GM18519 (cell line): ENCODE measurements at regions not wholly inside any gene's neighbourhood (a gene's known extent, or its start where the extent isn't known, plus 50 kb on each side); places are given as distances from the start of the nearest gene placed in this dataset.

Experiments used
- ATAC-seq: cut with Tn5 transposase; IDR thresholded peaks from one replicate; pipeline ENCODE4 v1.9.1; 2021; ENCODE audit warnings: mild to moderate bottlenecking, moderate library complexity; ENCODE audit not compliant: unreplicated experiment, low FRiP score

- no peak for ATAC-seq
Observed at GRCh38 chr2:53452400-53452799, 315.2 kb upstream of the CHAC2 start.

DNA sequence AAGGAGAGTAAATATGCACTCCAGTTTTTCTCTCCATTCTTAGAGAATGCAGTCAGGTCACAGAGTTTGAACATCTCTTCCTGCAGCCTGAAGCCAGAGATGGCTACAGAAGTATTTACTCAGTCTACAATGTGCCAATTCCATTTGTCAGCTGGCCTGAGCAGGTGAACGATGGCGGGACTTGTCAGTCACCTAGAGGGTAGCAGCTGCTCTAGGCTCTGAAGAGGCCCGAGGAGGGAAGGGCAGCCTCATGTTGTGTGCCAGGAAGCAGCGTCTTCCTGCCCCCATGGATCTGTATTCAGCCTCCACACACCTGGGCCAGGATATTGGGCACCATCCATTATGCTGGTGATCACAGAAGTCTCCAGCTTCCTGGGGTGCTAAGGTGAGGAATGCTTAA is 316.7 kb upstream of the CHAC2 start:
- ATAC-seq = no peak

- ATAC-seq = no peak
Observed at GRCh38 chr2:53448591-53448990, 319.0 kb upstream of the CHAC2 start.

GRCh38 chr2:53448086-53448485 is 319.5 kb upstream of the CHAC2 start:
- no peak for ATAC-seq

- ATAC-seq = peak; percentile 70
Observed at GRCh38 chr2:53445383-53446070, 322.1 kb upstream of the CHAC2 start.

GRCh38 chr2:53442783-53443182 is 324.8 kb upstream of the CHAC2 start:
- no peak for ATAC-seq

DNA sequence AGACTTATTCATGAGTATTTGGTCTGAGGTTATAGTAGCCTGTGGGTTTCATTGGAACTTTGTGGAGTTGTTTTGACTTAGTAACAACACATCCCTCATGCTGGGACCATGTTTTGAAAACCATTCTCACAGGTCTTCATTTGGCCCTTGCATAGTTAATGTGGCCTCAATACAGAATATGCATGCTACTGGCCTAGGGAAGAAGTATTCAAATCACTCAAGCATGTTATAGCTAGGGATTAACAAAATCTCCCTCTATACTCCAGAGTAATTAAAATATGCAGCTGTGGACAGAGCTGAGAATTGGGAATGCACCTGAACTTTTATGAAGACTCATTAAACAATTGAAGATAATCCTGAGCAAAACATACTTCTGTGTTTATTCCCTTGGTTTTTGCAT is 325.5 kb upstream of the CHAC2 start:
- ATAC-seq = no peak

GRCh38 chr2:53438692-53439091 is 328.9 kb upstream of the CHAC2 start:
- no peak for ATAC-seq

- ATAC-seq = no peak
Observed at GRCh38 chr2:53438100-53438499, 329.5 kb upstream of the CHAC2 start.

DNA sequence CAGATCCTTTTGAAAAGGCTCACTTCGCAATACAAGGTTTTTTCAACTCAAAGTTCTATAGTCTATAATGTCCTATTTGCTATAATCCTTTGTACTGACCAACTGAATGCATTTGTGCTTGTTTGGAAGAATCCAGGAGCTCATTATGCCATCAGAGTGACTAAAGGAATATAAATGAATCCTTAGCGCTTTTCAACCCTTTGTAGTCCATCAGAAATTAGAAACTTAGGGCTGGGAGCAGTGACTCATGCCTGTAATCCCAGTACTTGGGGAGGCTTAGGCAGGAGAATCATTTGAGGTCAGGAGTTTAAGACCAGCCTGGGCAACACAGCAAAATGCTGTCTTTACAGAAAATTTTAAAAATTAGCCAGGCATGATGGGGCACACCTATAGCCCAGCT is 330.2 kb upstream of the CHAC2 start:
- ATAC-seq = no peak

DNA sequence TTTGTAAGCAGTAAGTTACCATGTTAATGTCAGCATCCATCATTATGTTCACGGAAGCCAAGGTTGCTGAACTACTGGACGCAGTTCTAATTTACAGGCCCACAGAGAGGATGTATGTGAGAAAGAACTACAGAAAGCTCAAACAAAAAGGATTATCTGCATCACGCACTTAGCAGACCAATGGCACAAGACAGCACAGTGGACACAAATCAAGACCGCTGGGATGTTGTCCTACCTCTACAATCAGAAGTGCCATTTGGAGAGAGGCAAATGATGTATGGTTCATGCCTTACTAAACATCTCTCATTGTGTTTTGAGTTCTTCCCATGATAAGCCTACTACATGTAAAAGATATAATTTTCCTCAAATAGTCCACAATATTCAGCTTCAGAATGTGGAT is 330.7 kb upstream of the CHAC2 start:
- no peak for ATAC-seq

DNA sequence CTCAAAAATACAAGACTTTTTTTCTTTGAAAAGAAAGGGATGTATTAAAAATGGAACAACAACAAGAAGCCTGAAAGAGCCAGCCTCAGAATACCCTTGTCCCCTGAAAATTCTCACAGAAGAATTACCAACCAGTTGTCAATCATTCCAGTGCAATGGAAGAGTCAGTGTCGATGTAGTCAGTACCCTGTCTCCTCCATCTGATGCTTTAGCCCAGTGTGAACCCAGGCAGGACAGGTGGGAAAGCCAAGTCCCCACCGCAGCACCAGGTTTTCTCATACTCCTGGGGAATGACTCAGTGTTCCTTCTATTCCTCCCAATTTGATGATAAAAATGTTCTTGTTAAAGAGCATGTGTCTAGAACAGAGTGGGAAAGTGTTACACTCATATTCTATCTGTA is 332.0 kb upstream of the CHAC2 start:
- no peak for ATAC-seq

DNA sequence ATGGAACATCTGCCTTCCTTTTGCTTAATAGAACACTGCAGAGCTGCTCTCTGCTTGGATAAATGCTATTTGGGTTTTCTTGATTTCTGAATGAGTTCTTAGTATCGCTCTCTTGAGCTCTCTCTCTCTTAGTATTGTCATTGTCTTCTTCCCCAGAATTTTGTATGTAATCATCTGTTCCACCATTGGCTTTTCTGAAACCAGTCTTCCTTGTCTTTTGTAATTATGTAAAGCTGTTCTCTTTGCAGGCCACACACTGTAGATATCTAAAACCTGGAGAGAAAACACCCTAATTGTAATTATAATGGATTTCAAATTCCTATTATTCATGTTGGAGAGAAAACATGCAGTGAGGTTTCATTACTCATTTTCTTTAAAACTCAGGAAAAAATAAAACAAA is 333.1 kb upstream of the CHAC2 start:
- ATAC-seq = no peak

- no peak for ATAC-seq
Observed at GRCh38 chr2:53432936-53433335, 334.7 kb upstream of the CHAC2 start.

DNA sequence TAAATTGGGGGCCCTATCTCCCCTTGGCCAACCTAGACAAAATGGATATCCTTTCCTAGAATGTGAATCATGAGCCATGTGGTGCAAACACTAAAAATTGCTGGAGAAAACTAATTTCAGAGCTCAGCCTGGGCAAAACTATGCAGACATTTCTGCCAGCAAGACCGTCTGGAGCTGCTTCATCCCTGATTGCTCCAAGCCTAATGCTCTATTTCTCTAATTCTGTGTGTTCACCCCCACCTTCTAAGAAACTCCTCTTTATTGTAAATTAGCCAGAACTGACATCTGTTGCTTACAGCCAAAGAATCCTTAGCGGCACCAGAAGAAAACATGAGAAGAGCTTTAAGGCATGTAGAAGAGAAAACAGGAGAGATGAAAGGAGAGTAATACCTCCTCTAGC is 337.7 kb upstream of the CHAC2 start:
- no peak for ATAC-seq

DNA sequence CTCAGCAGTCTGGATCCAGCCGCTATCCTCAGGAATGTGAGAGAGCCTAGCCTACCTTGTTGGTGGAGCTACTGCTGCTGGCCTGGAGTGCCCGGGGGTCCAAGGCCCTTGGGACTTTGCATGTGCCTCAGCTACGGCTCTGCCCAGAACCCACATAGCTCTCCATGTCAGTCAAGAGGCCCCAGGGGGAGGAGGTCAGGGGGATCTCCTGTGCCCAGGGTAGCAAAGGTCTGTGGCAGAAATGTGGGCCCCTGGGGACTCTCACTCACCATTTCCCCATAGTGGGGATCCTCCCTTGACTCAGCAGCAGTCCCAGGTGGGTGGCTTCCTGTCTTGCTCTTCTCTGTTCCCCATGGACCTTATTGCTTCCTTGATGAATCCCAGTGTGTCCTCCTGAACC is 342.7 kb upstream of the CHAC2 start:
- no peak for ATAC-seq

GRCh38 chr2:53423465-53423864 is 344.1 kb upstream of the CHAC2 start:
- no peak for ATAC-seq

DNA sequence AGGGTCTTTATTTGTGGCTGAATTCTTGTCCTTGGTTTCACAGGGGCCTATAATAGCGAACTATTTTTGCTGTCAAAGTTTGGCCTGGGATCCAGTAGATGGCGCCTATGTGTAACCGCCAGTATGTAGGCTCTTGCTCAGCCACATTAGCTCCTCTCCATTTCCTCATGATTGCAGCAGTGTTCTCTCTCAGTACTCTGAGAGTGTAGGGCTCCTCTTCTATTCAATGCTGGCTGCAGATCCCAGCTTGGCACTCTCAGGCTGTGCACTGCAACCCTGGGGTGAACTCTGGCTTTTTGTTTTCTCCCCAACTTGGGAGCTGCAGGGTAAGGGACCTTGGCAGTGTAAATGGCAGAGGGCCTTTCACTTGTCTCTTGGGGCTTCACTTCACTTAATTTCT is 344.6 kb upstream of the CHAC2 start:
- ATAC-seq = peak; percentile 90

DNA sequence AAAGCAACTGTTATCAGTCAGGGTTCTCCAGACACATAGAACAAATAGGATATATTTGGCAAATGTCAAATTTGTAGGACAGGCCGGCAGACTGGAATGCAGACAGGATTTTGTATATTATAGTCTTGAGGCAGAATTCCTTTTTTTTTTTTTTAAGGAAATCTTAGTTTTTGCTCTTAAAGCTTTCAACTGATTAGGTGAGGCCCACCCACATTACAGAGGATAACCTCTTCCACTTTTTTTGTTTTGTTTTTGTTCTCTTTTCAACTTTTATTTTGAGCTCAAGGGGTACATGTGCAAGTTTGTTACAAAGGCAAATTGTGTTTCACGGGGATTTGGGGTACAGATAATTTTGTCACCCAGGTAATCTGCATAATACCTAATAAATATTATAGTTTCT is 350.2 kb upstream of the CHAC2 start:
- ATAC-seq = no peak

DNA sequence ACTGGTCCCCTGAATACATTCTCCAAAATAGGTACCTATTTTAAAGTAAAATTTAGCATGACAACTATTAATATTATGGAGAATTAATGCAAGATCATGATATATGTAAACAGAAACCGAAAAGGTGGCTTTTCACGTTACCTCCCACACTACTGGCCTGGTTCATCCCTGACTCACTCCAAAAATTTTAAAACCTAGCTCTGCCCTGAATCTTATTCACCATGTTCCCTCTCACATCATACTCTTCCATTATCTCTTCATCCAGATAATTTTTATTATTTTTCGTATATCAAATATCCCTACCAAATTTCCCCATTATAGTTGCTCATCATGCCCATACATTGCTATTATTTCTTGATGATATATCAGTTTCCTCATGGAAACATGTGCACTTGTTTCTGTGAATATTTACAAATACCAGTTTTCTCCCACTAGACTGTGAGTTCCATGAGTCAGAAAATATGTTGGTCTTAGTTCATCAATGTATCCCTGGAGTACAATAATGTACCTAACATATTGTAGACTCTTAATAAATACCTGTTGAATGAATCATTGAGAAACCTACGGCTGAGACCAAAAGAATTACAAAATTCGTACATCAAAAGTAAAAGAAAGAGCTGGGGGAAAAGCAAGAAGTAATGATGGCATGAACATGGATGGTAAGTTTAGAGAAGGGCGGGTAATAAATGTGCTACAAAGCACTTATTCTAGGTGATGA is 360.1 kb upstream of the CHAC2 start:
- no peak for ATAC-seq

- peak; percentile 65 for ATAC-seq
Observed at GRCh38 chr2:53403792-53404413, 363.7 kb upstream of the CHAC2 start.

DNA sequence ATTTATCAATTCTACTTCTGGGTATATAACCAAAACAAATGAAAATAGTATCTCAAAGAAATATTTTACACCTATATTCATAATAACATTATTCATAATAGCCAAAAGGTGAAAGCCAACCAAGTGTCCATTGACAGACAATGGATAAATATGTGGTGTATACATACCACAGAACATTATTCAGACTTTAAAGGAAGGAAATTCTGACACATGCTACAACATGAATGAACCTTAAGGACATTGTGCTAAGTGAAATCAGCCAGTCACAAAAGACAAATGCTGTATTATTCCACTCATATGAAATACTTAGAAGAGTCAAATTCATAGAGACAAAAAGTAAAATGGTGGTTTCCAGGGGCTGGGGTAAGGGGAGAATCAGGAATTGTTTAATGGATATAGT is 370.5 kb upstream of the CHAC2 start:
- ATAC-seq = no peak
